PC-9 (cell line): ENCODE measurements at regions not wholly inside any gene's neighbourhood (a gene's known extent, or its start where the extent isn't known, plus 50 kb on each side); places are given as distances from the start of the nearest gene placed in this dataset.

Source experiments
- EZH2 ChIP-seq: fragments of 200-600 bp; sonication (generic); IDR thresholded peaks from 2 replicates; pipeline ENCODE4 v1.8.0; 2017; ENCODE audit warnings: antibody characterized with exemption, low read depth
- TF ChIP-seq, protein P1 (sequence below): fragments of 200-600 bp; sonication (generic); conservative IDR thresholded peaks from 2 replicates; pipeline ENCODE4 v1.6.1; 2017; ENCODE audit warnings: mixed run types, antibody characterized with exemption, mild to moderate bottlenecking, moderate library complexity

DNA sequence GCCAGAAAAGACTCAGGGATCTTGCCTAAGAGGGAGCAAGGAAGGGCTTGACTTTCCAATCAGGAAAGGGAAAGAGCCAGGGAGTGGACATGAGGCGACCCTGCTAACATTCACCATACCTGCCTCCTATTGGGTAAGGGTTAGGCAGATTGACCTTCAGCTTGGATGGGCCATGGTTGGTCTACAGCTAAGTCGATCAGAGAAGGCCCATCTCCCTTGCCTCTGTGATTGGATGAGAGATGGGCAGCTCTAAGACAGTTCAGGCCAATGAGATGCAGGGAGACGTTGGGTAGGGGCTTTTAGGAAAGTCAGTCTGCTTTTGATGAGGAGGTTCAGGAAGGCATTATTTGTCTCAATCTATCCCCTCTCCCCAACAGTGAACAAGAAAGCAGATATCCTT lies 135.0 kb upstream of the STC2 start:
- TF ChIP-seq, protein P1, sequence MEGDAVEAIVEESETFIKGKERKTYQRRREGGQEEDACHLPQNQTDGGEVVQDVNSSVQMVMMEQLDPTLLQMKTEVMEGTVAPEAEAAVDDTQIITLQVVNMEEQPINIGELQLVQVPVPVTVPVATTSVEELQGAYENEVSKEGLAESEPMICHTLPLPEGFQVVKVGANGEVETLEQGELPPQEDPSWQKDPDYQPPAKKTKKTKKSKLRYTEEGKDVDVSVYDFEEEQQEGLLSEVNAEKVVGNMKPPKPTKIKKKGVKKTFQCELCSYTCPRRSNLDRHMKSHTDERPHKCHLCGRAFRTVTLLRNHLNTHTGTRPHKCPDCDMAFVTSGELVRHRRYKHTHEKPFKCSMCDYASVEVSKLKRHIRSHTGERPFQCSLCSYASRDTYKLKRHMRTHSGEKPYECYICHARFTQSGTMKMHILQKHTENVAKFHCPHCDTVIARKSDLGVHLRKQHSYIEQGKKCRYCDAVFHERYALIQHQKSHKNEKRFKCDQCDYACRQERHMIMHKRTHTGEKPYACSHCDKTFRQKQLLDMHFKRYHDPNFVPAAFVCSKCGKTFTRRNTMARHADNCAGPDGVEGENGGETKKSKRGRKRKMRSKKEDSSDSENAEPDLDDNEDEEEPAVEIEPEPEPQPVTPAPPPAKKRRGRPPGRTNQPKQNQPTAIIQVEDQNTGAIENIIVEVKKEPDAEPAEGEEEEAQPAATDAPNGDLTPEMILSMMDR: no peak
- TF ChIP-seq EZH2: no peak
